AG20443 (cell line): ENCODE measurements at regions not wholly inside any gene's neighbourhood (a gene's known extent, or its start where the extent isn't known, plus 50 kb on each side); places are given as distances from the start of the nearest gene placed in this dataset.

ENCODE experiments used
- DNase-seq: peaks from one replicate; pipeline ENCODE4 v3.0.0; 2012; ENCODE audit warnings: low spot score, mixed read lengths

GRCh38 chr10:130719448-130719752 lies 583.2 kb downstream of the GLRX3 start:
- DNase-seq, result no peak

GRCh38 chr10:130720235-130720634 lies 584.0 kb downstream of the GLRX3 start:
- DNase-seq, result no peak

- DNase-seq, result no peak
These were observed 585.8 kb downstream of the GLRX3 start for GRCh38 chr10:130721971-130722370.

GRCh38 chr10:130723704-130724103 lies 587.5 kb downstream of the GLRX3 start:
- no peak for DNase-seq

- no peak for DNase-seq
These were observed 586.0 kb downstream of the TCERG1L start for GRCh38 chr10:130725474-130725970.

GRCh38 chr10:130726996-130727725 lies 584.4 kb downstream of the TCERG1L start:
- no peak for DNase-seq

- DNase-seq, result no peak
These were observed 583.6 kb downstream of the TCERG1L start for GRCh38 chr10:130727766-130728490.

- no peak for DNase-seq
These were observed 582.8 kb downstream of the TCERG1L start for GRCh38 chr10:130728531-130729215.

GRCh38 chr10:130729876-130730275 lies 581.6 kb downstream of the TCERG1L start:
- no peak for DNase-seq

GRCh38 chr10:130737186-130737585 lies 574.3 kb downstream of the TCERG1L start:
- DNase-seq, result no peak

GRCh38 chr10:130737621-130738020 lies 573.9 kb downstream of the TCERG1L start:
- DNase-seq, result no peak

- no peak for DNase-seq
These were observed 572.3 kb downstream of the TCERG1L start for GRCh38 chr10:130739016-130739756.

- no peak for DNase-seq
These were observed 571.8 kb downstream of the TCERG1L start for GRCh38 chr10:130739757-130740145.

- no peak for DNase-seq
These were observed 571.4 kb downstream of the TCERG1L start for GRCh38 chr10:130740166-130740565.

- DNase-seq, result no peak
These were observed 570.4 kb downstream of the TCERG1L start for GRCh38 chr10:130740915-130741750.

- DNase-seq, result no peak
These were observed 569.3 kb downstream of the TCERG1L start for GRCh38 chr10:130741901-130742855.

- DNase-seq, result no peak
These were observed 568.4 kb downstream of the TCERG1L start for GRCh38 chr10:130742941-130743675.

GRCh38 chr10:130743751-130744271 lies 567.7 kb downstream of the TCERG1L start:
- no peak for DNase-seq

GRCh38 chr10:130744631-130745030 lies 566.9 kb downstream of the TCERG1L start:
- no peak for DNase-seq
